HG03097 (cell line): ENCODE measurements at regions not wholly inside any gene's neighbourhood (a gene's known extent, or its start where the extent isn't known, plus 50 kb on each side); places are given as distances from the start of the nearest gene placed in this dataset.
"Not testable (repeated sequence)": the region's sequence is repeated elsewhere in the genome, so short reads cannot be mapped to it uniquely, and the experiment has no call there.

Experiments used
- ATAC-seq: cut with Tn5 transposase; IDR thresholded peaks from one replicate; pipeline ENCODE4 v1.9.1; 2021; ENCODE audit not compliant: unreplicated experiment, low FRiP score

DNA sequence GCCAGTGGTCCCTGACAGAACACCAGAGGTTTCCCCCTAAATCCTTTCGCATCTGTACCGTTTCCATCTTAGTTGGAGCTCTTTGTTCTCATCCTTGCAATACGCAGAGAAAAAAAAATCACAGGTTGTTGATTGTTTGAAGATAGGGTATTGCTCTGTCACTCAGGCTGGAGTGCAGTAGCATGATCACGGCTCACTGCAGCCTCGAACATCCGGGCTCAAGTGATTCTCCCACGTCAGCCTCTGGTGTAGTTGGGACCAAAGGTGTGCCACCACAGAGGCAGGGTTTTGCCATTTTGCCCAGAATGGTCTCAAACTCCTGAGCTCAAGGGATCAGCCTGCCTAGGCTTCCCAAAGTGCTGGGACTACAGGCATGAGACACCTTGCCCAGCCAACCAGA, 185.9 kb downstream of the FAM72C start:
- not testable (repeated sequence) for ATAC-seq

- ATAC-seq, result not testable (repeated sequence)
Measured at GRCh38 chr1:143784239-143784882, 187.4 kb downstream of the FAM72C start.

DNA sequence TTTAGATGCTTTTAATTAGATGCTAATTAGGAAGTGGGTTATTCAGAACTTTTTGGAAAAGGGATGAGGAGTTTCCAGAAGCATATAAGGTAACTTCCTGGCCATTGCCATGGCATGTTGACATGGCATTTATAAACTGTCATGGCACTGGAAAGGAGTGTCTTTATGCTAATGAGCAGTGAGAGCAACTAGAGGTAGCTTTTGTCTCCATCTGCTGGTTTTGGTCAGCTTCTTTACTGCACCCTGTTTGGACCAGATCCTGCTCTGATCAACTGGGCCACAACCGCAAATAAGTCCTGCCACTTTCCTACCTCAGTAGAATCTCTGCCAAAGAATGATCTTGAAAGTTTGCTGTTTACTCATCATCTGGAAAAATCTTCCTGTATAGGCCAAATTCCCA, 193.6 kb downstream of the FAM72C start:
- ATAC-seq, result not testable (repeated sequence)

DNA sequence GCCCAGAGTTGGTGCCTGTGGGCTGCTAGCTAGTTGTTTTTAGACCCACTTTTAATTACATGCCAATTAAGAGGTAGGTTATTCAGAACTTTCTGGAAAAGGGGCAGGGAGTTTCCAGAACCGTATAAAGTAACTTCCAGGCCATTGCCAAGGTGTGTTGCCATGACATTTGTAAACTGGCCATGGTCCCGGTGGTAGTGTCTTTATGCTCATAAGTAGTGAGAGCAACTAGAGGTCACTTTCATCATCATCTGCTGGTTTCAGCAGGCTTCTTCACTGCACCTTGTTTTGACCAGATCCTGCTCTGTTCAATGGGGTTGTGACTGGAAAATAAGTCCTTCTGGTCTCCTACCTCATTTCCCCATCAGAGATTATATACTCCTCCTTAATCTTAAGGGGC, 207.0 kb downstream of the FAM72C start:
- not testable (repeated sequence) for ATAC-seq

- ATAC-seq, result not testable (repeated sequence)
Measured at GRCh38 chr1:143760366-143760765, 211.4 kb downstream of the FAM72C start.

DNA sequence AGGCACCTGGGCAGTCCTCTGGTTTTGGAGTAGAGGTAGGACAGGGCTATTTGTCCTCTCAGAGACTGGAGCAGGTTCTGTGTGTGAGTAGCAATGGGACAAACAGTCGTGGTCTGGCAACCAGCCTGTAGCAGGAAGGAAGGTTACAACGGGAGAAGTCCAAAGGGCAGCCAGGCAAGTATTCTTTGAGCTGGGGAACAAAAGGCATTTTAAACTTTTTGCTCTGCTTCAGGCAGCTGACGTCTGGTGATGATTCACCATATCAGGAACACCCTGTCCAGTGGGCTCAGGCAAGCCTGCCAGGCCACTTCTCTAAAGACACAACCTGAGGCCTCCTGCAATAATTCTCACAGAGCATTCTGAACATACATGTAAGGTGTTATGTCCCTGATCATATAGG, 215.8 kb downstream of the FAM72C start:
- ATAC-seq, result not testable (repeated sequence)

DNA sequence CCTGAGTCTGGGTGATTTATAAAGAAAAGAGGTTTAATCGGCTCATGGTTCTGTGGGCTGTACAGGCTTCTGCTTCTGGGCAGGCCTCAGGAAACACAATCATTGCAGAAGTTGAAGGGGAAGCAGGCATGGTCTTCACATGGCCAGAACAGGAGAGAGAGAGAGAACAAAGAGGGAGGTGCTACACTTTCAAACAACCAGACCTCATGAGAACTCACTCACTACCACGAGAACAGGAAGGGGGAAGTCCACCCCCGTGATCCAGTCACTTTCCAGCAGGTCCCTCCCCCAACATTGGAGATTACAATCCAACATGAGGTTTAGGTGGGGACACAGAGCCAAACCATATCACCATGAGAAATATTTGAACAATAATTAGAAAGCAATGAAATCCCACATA, 222.9 kb downstream of the FAM72C start:
- ATAC-seq, result no peak

- no peak for ATAC-seq
Measured at GRCh38 chr1:143736562-143736961, 235.2 kb downstream of the FAM72C start.

GRCh38 chr1:143735764-143736461, 235.9 kb downstream of the FAM72C start:
- ATAC-seq, result no peak

- not testable (repeated sequence) for ATAC-seq
Measured at GRCh38 chr1:143734261-143734660, 237.5 kb downstream of the FAM72C start.

- not testable (repeated sequence) for ATAC-seq
Measured at GRCh38 chr1:143730890-143731289, 240.9 kb downstream of the FAM72C start.

DNA sequence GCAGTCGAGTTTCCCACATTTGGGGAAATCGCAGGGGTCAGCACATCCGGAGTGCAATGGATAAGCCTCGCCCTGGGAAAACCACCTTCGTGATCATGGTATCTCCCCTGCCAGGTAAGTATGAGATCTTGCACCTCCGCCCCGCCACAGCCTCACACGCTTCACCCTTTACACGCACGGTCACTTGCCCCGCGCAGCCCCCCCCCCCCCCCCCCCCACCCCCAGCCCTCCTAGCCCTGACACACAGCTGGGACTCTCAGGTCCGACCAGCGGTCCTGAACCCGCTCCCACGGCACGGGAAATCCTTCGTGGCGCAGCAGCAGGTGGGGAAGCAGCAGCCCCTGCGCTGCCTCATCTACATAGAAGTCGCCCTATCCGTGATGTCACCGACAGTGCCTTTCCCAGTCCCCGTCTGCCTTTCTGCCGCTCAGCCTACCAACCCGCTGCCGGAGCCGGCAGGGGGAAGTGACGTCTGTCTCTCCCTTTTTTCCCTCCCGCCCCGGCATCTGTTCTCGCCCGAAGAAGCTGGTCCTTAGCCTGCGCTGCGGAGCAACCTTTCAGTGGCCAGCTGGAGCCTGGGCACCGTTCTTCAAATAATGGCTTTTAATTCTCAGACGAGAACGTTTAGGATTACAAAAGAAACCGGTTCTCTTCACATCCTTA, 242.2 kb downstream of the FAM72C start:
- ATAC-seq, result peak; percentile 86

- peak; percentile 95 for ATAC-seq
Measured at GRCh38 chr1:143728802-143729448, 242.9 kb downstream of the FAM72C start.

GRCh38 chr1:143727263-143727662, 244.5 kb downstream of the FAM72C start:
- ATAC-seq, result no peak

DNA sequence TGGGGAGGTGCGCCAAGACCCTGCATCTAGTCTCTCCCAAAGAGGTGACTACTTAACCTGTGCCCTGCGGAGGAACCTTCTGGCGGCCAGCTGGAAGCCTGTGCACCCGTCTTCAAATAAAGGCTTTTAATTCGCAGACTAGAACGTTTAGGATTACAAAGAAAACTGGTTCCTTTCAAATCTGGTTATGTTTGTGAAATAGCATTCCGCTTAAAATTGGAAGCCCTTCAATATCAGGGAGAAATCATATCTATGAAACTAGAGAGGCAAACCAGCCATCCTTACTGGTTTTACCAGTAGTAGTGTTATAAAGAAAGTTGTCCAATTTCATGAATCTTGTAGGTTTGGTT, 250.8 kb downstream of the FAM72C start:
- no peak for ATAC-seq

DNA sequence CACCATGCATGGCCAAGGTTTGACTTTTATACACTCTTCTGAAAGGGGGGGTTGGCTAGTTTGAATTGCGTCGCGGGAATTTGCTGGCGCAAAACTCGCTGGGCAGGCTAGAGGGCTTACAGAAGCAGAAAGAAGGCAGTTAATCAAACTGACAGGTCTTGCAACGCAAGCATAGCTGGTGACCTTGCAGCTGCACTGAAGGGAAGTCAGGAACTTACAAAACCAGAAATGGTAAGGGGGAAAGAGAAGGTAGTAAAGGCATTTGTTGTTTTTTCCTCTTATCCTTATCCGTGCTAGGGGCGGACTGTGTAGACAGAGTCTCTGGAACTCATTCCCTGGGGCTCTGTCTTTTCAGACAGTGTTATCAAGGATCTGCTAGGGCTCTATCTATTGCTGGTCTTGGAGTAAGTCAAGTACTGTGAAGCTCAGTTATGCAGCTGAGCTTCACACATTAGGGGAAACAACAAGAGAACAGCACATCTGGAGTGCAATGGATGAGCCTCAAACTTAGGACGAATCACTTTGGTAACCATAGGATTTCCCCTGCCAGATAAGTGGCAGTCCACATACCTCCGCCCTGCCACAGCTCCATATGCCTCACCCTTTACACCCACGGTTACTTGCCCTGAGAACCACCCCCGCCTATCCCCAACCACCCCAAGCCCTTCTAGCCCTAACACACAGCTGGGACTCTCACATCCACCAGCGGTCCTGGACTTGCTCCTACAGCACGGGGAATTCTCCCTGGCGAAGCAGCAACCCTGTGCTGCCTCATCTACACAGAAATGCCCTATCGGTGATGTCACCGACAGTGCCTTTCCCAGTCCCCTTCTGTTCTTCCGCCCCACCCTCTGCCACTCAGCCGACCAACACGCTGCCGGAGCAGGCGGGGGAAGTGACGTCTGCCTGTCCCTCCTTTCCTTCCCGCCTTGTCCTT, 251.4 kb downstream of the FAM72C start:
- no peak for ATAC-seq

DNA sequence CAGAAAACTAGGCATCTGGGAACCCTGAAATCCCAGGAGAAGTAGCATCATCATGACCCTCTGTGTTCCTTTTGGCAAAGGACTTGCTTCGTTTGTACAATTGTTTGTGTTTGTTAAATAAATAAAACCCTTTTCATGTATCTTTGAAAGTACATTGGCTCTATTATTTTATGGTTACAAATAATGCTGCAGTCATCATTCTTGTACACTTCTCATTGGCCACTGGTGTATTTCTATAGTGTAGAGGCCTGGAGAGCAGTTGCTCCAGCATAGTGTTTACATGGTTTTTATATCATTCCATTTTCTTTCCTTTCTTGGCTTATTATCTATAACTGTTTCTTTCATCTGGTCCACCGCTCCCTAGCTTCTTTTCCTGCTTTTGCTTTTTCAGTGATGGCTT, 253.3 kb downstream of the FAM72C start:
- no peak for ATAC-seq

- ATAC-seq, result no peak
Measured at GRCh38 chr1:143718021-143718420, 253.8 kb downstream of the FAM72C start.

- ATAC-seq, result no peak
Measured at GRCh38 chr1:143717434-143717833, 254.4 kb downstream of the FAM72C start.

DNA sequence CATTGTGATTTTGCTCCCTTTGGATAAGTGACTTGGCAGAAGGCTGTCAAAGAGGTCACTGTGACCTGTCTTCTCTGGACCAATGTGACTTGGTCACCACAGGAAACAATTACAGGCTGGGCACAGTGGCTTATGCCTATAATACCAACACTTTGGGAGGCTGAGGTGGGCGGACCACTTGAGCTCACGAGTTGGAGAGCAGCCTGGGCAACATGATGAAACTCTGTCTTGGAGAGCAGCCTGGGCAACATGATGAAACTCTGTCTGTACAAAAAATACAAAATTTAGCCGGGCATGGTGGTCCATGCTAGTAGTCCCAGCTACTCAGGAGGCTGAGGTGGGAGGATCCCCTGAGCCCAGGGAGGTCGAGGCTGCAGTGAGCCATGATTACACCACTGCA, 256.9 kb downstream of the FAM72C start:
- ATAC-seq, result not testable (repeated sequence)
